HepG2 (cell line): ENCODE measurements at regions not wholly inside any gene's neighbourhood (a gene's known extent, or its start where the extent isn't known, plus 50 kb on each side); places are given as distances from the start of the nearest gene placed in this dataset.
A peak's percentile ranks its signal among the peaks of the same experiment; 100 is the strongest.

Experiments used
- AHR ChIP-seq: IDR thresholded peaks from 2 replicates; pipeline ENCODE4 v1.6.1; 2018; ENCODE audit warnings: missing genetic modification reagents, missing compliant biosample characterization
- CBX5 ChIP-seq: sonication (generic); formaldehyde crosslinking; IDR thresholded peaks from 2 replicates; pipeline ENCODE4 v1.4.0; 2020; ENCODE audit warnings: missing genetic modification reagents, borderline replicate concordance
- CC2D1A ChIP-seq: sonication (generic); formaldehyde crosslinking; IDR thresholded peaks from 2 replicates; pipeline ENCODE4 v1.8.1; 2023; ENCODE audit warnings: mild to moderate bottlenecking, missing genetic modification reagents
- GZF1 ChIP-seq: sonication (generic); formaldehyde crosslinking; IDR thresholded peaks from 2 replicates; pipeline ENCODE4 v1.5.1; 2020; ENCODE audit warnings: mild to moderate bottlenecking, missing genetic modification reagents
- HMGXB4 ChIP-seq, 2 experiments: sonication (generic) in 1 of 2; formaldehyde crosslinking in 1 of 2; IDR thresholded peaks; 2 replicates each; pipeline versions ENCODE4 v1.4.0 to v1.6.1; 2018 to 2020; ENCODE audit warnings: missing genetic modification reagents in 2 of 2, borderline replicate concordance in 1 of 2, low read depth in 1 of 2, mild to moderate bottlenecking in 1 of 2, missing biosample characterization in 1 of 2
- JDP2 ChIP-seq: sonication (generic); formaldehyde crosslinking; IDR thresholded peaks from 2 replicates; pipeline ENCODE4 v1.8.1; 2022; ENCODE audit warnings: missing genetic modification reagents, borderline replicate concordance
- MAF1 ChIP-seq: sonication (generic); formaldehyde crosslinking; IDR thresholded peaks from 2 replicates; pipeline ENCODE4 v1.5.0; 2020; ENCODE audit warnings: missing genetic modification reagents, borderline replicate concordance
- THAP11 ChIP-seq: IDR thresholded peaks from 2 replicates; pipeline ENCODE4 v1.6.1; 2016; ENCODE audit warnings: missing biosample characterization, missing genetic modification reagents
- ZBTB33 ChIP-seq: sonication (generic); formaldehyde crosslinking; IDR thresholded peaks from 2 replicates; pipeline ENCODE4 v1.4.0; 2020; ENCODE audit warnings: missing genetic modification reagents
- ZBTB42 ChIP-seq: sonication (generic); formaldehyde crosslinking; IDR thresholded peaks from 2 replicates; pipeline ENCODE4 v1.5.0; 2020; ENCODE audit warnings: mild to moderate bottlenecking, missing genetic modification reagents
- ZNF230 ChIP-seq: sonication (generic); formaldehyde crosslinking; IDR thresholded peaks from 2 replicates; pipeline ENCODE4 v1.4.0; 2020; ENCODE audit warnings: mild to moderate bottlenecking, missing genetic modification reagents
- ZNF331 ChIP-seq: sonication (generic); formaldehyde crosslinking; IDR thresholded peaks from 2 replicates; pipeline ENCODE4 v1.4.0; 2020; ENCODE audit warnings: missing genetic modification reagents
- ZNF646 ChIP-seq: sonication (generic); formaldehyde crosslinking; IDR thresholded peaks from 2 replicates; pipeline ENCODE4 v1.9.0; 2021; ENCODE audit warnings: mild to moderate bottlenecking, missing genetic modification reagents
- ZSCAN29 ChIP-seq: sonication (generic); formaldehyde crosslinking; conservative IDR thresholded peaks from 2 replicates; pipeline ENCODE4 v1.4.0; 2020; ENCODE audit warnings: mild to moderate bottlenecking, missing genetic modification reagents
- ZSCAN9 ChIP-seq: IDR thresholded peaks from 2 replicates; pipeline ENCODE4 v1.6.1; 2016; ENCODE audit warnings: borderline replicate concordance
- TF ChIP-seq, protein P1 (sequence below): sonication (generic); formaldehyde crosslinking; IDR thresholded peaks from 2 replicates; pipeline ENCODE4 v1.5.1; 2020; ENCODE audit warnings: mild to moderate bottlenecking, missing genetic modification reagents, moderate library complexity
- TF ChIP-seq, protein P2 (sequence below): IDR thresholded peaks from 2 replicates; pipeline ENCODE4 v1.6.1; 2016; ENCODE audit warnings: low read depth, borderline replicate concordance

DNA sequence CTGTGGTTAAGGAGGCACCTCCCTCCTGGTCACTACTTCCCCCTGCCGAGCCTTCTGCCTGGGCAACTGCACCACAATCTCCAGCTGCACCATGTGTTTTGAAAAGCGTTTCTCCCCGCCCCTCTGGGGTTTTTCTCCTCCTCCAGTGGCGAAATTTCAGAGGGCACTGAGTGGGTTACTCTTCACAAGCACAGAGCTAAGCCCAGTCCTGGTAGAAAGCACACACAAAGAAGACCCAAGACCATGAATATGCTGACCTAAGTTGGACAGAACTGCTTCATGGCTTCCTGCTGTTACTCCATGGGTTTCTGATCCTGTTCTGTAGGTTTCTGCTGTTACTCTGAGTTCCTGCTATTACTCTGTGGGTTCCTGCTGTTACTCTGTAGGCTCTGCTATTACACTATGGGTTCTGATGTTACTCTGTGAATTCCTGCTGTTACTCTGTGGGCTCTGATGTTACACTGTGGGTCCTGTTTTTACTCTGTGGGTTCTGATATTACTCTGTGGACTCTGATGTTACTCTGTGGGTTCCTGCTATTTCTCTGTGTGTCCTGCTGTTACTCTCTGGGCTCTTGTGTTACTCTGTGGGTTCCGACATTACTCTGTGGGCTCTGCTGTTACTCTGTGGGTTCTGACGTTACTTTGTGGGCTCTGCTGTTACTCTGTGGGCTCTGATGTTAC lies 216.6 kb downstream of the RTP5 start (continued):
- peak; percentile 27; the same call in 1 of the 2 replicates for TF ChIP-seq ZNF646 (CRISPR knock-in tag)
- no peak for TF ChIP-seq ZSCAN29
- no peak for TF ChIP-seq ZBTB42
- TF ChIP-seq ZNF331 (CRISPR knock-in tag): peak; percentile 52; the same call in 1 of the 2 replicates
- TF ChIP-seq MAF1 (CRISPR knock-in tag): 0 out of 2 replicates have a peak, but pooled peaks have one; percentile 44
- no peak for TF ChIP-seq CC2D1A (CRISPR knock-in tag)
- no peak for TF ChIP-seq GZF1 (CRISPR knock-in tag)
- TF ChIP-seq, protein P1, sequence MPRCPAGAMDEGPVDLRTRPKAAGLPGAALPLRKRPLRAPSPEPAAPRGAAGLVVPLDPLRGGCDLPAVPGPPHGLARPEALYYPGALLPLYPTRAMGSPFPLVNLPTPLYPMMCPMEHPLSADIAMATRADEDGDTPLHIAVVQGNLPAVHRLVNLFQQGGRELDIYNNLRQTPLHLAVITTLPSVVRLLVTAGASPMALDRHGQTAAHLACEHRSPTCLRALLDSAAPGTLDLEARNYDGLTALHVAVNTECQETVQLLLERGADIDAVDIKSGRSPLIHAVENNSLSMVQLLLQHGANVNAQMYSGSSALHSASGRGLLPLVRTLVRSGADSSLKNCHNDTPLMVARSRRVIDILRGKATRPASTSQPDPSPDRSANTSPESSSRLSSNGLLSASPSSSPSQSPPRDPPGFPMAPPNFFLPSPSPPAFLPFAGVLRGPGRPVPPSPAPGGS (CRISPR knock-in tag): peak; percentile 26; the same call in 1 of the 2 replicates
- no peak for TF ChIP-seq JDP2 (CRISPR knock-in tag)
- 0 out of 2 replicates have a peak, but pooled peaks have one; percentile 8 for TF ChIP-seq ZBTB33 (CRISPR knock-in tag)
- TF ChIP-seq THAP11 (CRISPR knock-in tag): peak; percentile 27; the same call in 1 of the 2 replicates
- TF ChIP-seq HMGXB4 (CRISPR knock-in tag; IDR thresholded peaks at IDR 0.05; ENCODE audit: borderline replicate concordance in 1 of 2, low read depth in 1 of 2): 0 out of 4 replicates have a peak, but pooled peaks of 1 of the 2 experiments have one; percentile 7
- 0 out of 2 replicates have a peak, but pooled peaks have one; percentile 41 for TF ChIP-seq ZSCAN9 (CRISPR knock-in tag)
- no peak for TF ChIP-seq AHR (CRISPR knock-in tag)
- TF ChIP-seq, protein P2, sequence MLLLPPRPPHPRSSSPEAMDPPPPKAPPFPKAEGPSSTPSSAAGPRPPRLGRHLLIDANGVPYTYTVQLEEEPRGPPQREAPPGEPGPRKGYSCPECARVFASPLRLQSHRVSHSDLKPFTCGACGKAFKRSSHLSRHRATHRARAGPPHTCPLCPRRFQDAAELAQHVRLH: peak; percentile 37; the same call in 1 of the 2 replicates
- TF ChIP-seq CBX5 (CRISPR knock-in tag): peak; percentile 38; the same call in 1 of the 2 replicates
- TF ChIP-seq ZNF230: no peak
